GM12873 (cell line): ENCODE measurements at regions not wholly inside any gene's neighbourhood (a gene's known extent, or its start where the extent isn't known, plus 50 kb on each side); places are given as distances from the start of the nearest gene placed in this dataset.

Experiments used
- TF ChIP-seq, protein P1 (sequence below): IDR thresholded peaks from 2 replicates; pipeline ENCODE4 v1.5.1; 2012; ENCODE audit warnings: low read depth, mild to moderate bottlenecking, moderate library complexity, low read length, control low read depth; ENCODE audit not compliant: insufficient read depth; ENCODE audit errors: missing control alignments

DNA sequence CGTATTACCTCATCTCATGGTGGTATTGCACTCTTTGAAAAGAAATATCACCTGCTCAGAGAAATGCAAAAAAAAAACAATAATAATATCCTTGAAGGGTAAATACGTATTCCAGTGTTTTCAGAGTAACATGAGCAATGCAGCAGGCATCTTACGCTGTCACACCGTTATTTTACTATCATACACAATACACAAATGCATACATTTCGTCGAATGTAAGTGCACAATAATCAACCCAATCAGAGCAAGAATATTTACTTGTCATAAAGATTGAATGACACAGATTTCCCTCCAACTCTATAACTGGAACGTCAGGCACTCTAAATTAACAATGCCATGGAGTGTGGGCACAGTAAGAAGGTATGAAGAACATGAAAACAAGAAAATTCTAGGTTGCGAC lies 1050.1 kb downstream of the PLA2G4A start:
- TF ChIP-seq, protein P1, sequence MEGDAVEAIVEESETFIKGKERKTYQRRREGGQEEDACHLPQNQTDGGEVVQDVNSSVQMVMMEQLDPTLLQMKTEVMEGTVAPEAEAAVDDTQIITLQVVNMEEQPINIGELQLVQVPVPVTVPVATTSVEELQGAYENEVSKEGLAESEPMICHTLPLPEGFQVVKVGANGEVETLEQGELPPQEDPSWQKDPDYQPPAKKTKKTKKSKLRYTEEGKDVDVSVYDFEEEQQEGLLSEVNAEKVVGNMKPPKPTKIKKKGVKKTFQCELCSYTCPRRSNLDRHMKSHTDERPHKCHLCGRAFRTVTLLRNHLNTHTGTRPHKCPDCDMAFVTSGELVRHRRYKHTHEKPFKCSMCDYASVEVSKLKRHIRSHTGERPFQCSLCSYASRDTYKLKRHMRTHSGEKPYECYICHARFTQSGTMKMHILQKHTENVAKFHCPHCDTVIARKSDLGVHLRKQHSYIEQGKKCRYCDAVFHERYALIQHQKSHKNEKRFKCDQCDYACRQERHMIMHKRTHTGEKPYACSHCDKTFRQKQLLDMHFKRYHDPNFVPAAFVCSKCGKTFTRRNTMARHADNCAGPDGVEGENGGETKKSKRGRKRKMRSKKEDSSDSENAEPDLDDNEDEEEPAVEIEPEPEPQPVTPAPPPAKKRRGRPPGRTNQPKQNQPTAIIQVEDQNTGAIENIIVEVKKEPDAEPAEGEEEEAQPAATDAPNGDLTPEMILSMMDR = no peak

GRCh38 chr1:187883356-187883755 lies 1054.6 kb downstream of the PLA2G4A start:
- TF ChIP-seq, protein P1 = no peak

DNA sequence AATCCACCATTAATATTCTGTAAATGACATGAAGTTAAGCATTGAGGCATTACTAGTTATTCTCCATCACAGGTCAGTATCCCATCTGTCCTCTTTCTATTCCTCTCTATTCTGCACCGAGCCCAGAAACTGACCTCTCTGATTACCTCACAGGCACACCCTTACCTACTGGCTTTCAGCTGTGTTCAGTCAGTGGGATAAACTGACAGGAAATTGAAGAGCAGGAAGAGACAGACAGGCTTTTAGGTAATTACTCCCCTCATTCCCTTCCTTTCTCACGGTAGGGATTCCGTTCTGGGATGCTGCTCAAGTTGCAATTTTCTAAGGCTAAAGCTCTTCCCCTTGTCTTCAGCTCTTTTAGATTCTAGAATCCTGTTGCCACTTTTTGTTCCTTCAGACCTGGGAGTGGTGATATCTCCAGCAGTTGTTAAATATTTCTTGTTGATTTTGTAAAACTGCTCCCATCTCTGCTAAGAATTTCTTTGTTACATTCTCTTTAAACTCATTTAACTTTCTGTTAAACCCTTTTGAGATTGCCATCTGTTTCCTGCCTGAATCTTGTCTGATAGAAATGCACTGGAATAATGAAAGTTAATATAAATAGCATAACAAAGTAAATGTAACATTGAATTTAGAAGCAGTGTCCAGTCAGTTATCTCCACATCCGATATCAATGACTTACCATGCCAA lies 1063.4 kb downstream of the PLA2G4A start:
- TF ChIP-seq, protein P1 = no peak

- TF ChIP-seq, protein P1 = no peak
Measured at GRCh38 chr1:187892683-187893039, 1063.9 kb downstream of the PLA2G4A start.

- TF ChIP-seq, protein P1 = no peak
Measured at GRCh38 chr1:187893471-187893870, 1064.7 kb downstream of the PLA2G4A start.

- TF ChIP-seq, protein P1 = no peak
Measured at GRCh38 chr1:187894349-187894748, 1065.6 kb downstream of the PLA2G4A start.

GRCh38 chr1:187903223-187903622 lies 1074.5 kb downstream of the PLA2G4A start:
- TF ChIP-seq, protein P1 = no peak

GRCh38 chr1:187909382-187909781 lies 1080.6 kb downstream of the PLA2G4A start:
- TF ChIP-seq, protein P1 = no peak
